H1 (cell line): ENCODE measurements at regions not wholly inside any gene's neighbourhood (a gene's known extent, or its start where the extent isn't known, plus 50 kb on each side); places are given as distances from the start of the nearest gene placed in this dataset.

Source experiments
- CTCF ChIA-PET: fragments of 300-600 bp; sonication (Branson Sonifier 250); formaldehyde crosslinking; loops from one replicate; lab custom pipeline; 2021; ENCODE audit not compliant: partially characterized antibody; lab: Charles Lee
- POLR2A ChIA-PET: fragments of 300-600 bp; sonication (Branson Sonifier 250); formaldehyde crosslinking; loops from one replicate; lab custom pipeline; 2021; ENCODE audit warnings: inconsistent platforms; ENCODE audit not compliant: partially characterized antibody; lab: Charles Lee
- DNase-seq, 2 experiments: peaks; one replicate each; pipeline versions ENCODE4 v3.0.0 to v3.0.0-alpha.2; 2010 to 2022; ENCODE audit warnings: low spot score in 2 of 2, low read depth in 1 of 2, mixed read lengths in 1 of 2
- FAIRE-seq: peaks from 2 replicates; lab custom pipeline; 2011; peaks lifted over from hg19 to GRCh38; lab: Jason Lieb, UNC
- H2AFZ ChIP-seq: 2 replicates; pipeline ENCODE4 v1.8.1; 2012; ENCODE audit warnings: low read length, inconsistent platforms
- H2AK5ac ChIP-seq: 2 replicates; pipeline ENCODE4 v1.6.1; 2013; ENCODE audit warnings: low read depth, low read length
- H2BK120ac ChIP-seq: replicated peaks from 2 replicates; pipeline ENCODE3; 2013; ENCODE audit warnings: low read depth, low read length, inconsistent platforms
- H2BK12ac ChIP-seq: 2 replicates; pipeline ENCODE4 v1.6.1; 2013; ENCODE audit warnings: low read depth, low read length
- H2BK15ac ChIP-seq: 2 replicates; pipeline ENCODE4 v1.6.1; 2013; ENCODE audit warnings: low read length
- H2BK20ac ChIP-seq: 2 replicates; pipeline ENCODE4 v1.6.1; 2013; ENCODE audit warnings: low read length
- H2BK5ac ChIP-seq: 2 replicates; pipeline ENCODE4 v1.6.1; 2013; ENCODE audit warnings: low read depth, low read length
- H3K14ac ChIP-seq: 2 replicates; pipeline ENCODE4 v1.6.1; 2013; ENCODE audit warnings: inconsistent platforms; ENCODE audit not compliant: insufficient read length
- H3K18ac ChIP-seq: 2 replicates; pipeline ENCODE4 v1.6.1; 2013; ENCODE audit warnings: low read length; ENCODE audit errors: extremely low read depth
- H3K23ac ChIP-seq: 2 replicates; pipeline ENCODE4 v1.6.1; 2013; ENCODE audit warnings: inconsistent platforms; ENCODE audit not compliant: insufficient read length
- H3K23me2 ChIP-seq: 2 replicates; pipeline ENCODE4 v1.6.1; 2013; ENCODE audit warnings: low read depth, low read length
- H3K27ac ChIP-seq: 2 replicates; pipeline ENCODE4 v1.6.1; 2011; ENCODE audit warnings: low read depth, low read length, inconsistent platforms
- H3K27me3 ChIP-seq, 4 experiments: replicated peaks in 1 of 4; 1 replicate in 1 of 4; 2 replicates in 3 of 4; pipeline versions ENCODE4 v1.6.1 to v1.8.1; 2011 to 2013; ENCODE audit warnings: low read length in 3 of 4, mild to moderate bottlenecking in 3 of 4, inconsistent platforms in 2 of 4, mixed read lengths in 2 of 4, moderate library complexity in 1 of 4; ENCODE audit not compliant: control insufficient read depth in 3 of 4, insufficient read depth in 3 of 4; ENCODE audit errors: extremely low read depth in 1 of 4
- H3K36me3 ChIP-seq, 4 experiments: 2 replicates each; pipeline versions ENCODE4 v1.6.1 to v1.8.1; 2011 to 2013; ENCODE audit warnings: mild to moderate bottlenecking in 4 of 4, low read length in 3 of 4, moderate library complexity in 2 of 4, control low read depth in 1 of 4, inconsistent platforms in 1 of 4; ENCODE audit not compliant: insufficient read depth in 4 of 4, control insufficient read depth in 2 of 4
- H3K4ac ChIP-seq: replicated peaks from 2 replicates; pipeline ENCODE3; 2013; ENCODE audit warnings: low read length, low read depth, mixed read lengths, inconsistent platforms; ENCODE audit not compliant: insufficient read length
- H3K4me1 ChIP-seq, 4 experiments: replicated peaks in 1 of 4; 1 replicate in 1 of 4; 2 replicates in 3 of 4; pipeline versions ENCODE4 v1.6.1 to v1.8.1; 2011 to 2013; ENCODE audit warnings: low read length in 3 of 4, inconsistent platforms in 2 of 4, mixed read lengths in 1 of 4; ENCODE audit not compliant: insufficient read depth in 4 of 4, control insufficient read depth in 3 of 4
- H3K4me2 ChIP-seq, 2 experiments: 2 replicates each; pipeline versions ENCODE4 v1.6.1 to v1.8.1; 2011 to 2013; ENCODE audit warnings: low read depth in 2 of 2, low read length in 2 of 2, control low read depth in 1 of 2, inconsistent platforms in 1 of 2, mild to moderate bottlenecking in 1 of 2; ENCODE audit not compliant: insufficient read depth in 1 of 2
- H3K4me3 ChIP-seq, 4 experiments: fragments of 200-600, 300-600 bp in 1 of 4; sonication (generic), shearing (Covaris generic), sonication (Bioruptor Twin) in 1 of 4; 2 replicates each; pipeline versions ENCODE4 v1.5.1 to v1.8.1; 2011 to 2016; ENCODE audit warnings: low read length in 4 of 4, low read depth in 3 of 4, control low read depth in 2 of 4, inconsistent platforms in 2 of 4, mild to moderate bottlenecking in 2 of 4, mixed read lengths in 1 of 4, moderate library complexity in 1 of 4; ENCODE audit not compliant: insufficient read depth in 2 of 4; ENCODE audit errors: extremely low read depth in 1 of 4
- H3K56ac ChIP-seq: replicated peaks from 2 replicates; pipeline ENCODE3; 2013; ENCODE audit warnings: low read depth, mild to moderate bottlenecking, mixed read lengths, low read length, inconsistent platforms; ENCODE audit not compliant: insufficient read length
- H3K79me1 ChIP-seq: 2 replicates; pipeline ENCODE4 v1.6.1; 2013; ENCODE audit warnings: low read depth, low read length, control low read depth
- H3K79me2 ChIP-seq, 2 experiments: 2 replicates each; pipeline versions ENCODE4 v1.6.1 to v1.8.1; 2012 to 2013; ENCODE audit warnings: low read length in 2 of 2, mild to moderate bottlenecking in 2 of 2, inconsistent platforms in 1 of 2; ENCODE audit not compliant: insufficient read depth in 2 of 2, control insufficient read depth in 1 of 2
- H3K9ac ChIP-seq, 4 experiments: replicated peaks in 1 of 4; 1 replicate in 1 of 4; 2 replicates in 3 of 4; pipeline versions ENCODE4 v1.6.1 to v1.8.1; 2011 to 2013; ENCODE audit warnings: low read depth in 3 of 4, low read length in 3 of 4, control low read depth in 2 of 4, mild to moderate bottlenecking in 2 of 4, moderate library complexity in 2 of 4, inconsistent platforms in 1 of 4; ENCODE audit errors: extremely low read depth in 1 of 4
- H3K9me3 ChIP-seq, 2 experiments: 2 replicates each; pipeline versions ENCODE4 v1.6.1 to v1.8.1; 2012 to 2013; ENCODE audit warnings: mild to moderate bottlenecking in 2 of 2, moderate library complexity in 2 of 2, control low read depth in 1 of 2, inconsistent platforms in 1 of 2, low read depth in 1 of 2, low read length in 1 of 2, mixed read lengths in 1 of 2; ENCODE audit not compliant: insufficient read depth in 2 of 2
- H4K20me1 ChIP-seq, 2 experiments: replicated peaks in 1 of 2; 2 replicates each; pipeline versions ENCODE3 to v1.8.1; 2011 to 2013; ENCODE audit warnings: inconsistent platforms in 2 of 2, low read length in 2 of 2, mild to moderate bottlenecking in 1 of 2; ENCODE audit not compliant: insufficient read depth in 2 of 2, control insufficient read depth in 1 of 2
- H4K5ac ChIP-seq: 2 replicates; pipeline ENCODE4 v1.6.1; 2013; ENCODE audit warnings: low read length, low read depth, mixed read lengths, inconsistent platforms; ENCODE audit not compliant: insufficient read length
- H4K8ac ChIP-seq: 2 replicates; pipeline ENCODE4 v1.8.0; 2013; ENCODE audit warnings: mild to moderate bottlenecking, moderate library complexity, low read length, inconsistent platforms; ENCODE audit not compliant: insufficient read depth; ENCODE audit errors: extremely low read depth
- H4K91ac ChIP-seq: replicated peaks from 2 replicates; pipeline ENCODE3; 2013; ENCODE audit warnings: low read length, mixed read lengths, inconsistent platforms; ENCODE audit not compliant: insufficient read length
- CBX8 ChIP-seq: fragments of 300-800, 300-1000 bp; sonication (generic); IDR thresholded peaks from 2 replicates; pipeline ENCODE4 v1.7.1; 2016; ENCODE audit warnings: low read depth, low read length, borderline replicate concordance
- HDAC6 ChIP-seq: IDR thresholded peaks from one replicate; pipeline ENCODE4 v1.7.1; 2012; ENCODE audit warnings: low read depth, mild to moderate bottlenecking, inconsistent platforms, low read length, moderate library complexity
- JUN ChIP-seq: IDR thresholded peaks from 2 replicates; pipeline ENCODE4 v1.6.1; 2011; ENCODE audit warnings: low read depth, mild to moderate bottlenecking, improper control_type of control experiment, low read length
- JUND ChIP-seq: IDR thresholded peaks from 2 replicates; pipeline ENCODE4 v1.6.1; 2011; ENCODE audit warnings: mild to moderate bottlenecking, improper control_type of control experiment, low read length
- KDM1A ChIP-seq: fragments of 200-600, 300-600 bp; sonication (generic); IDR thresholded peaks from 2 replicates; pipeline ENCODE4 v1.7.1; 2016; ENCODE audit warnings: mild to moderate bottlenecking, low read length, borderline replicate concordance
- KDM5A ChIP-seq: fragments of 200-600 bp; IDR thresholded peaks from 2 replicates; pipeline ENCODE4 v1.7.1; 2012; ENCODE audit warnings: mild to moderate bottlenecking, low read length, inconsistent platforms, mixed read lengths
- PHF8 ChIP-seq: fragments of 200-600 bp; sonication (generic); conservative IDR thresholded peaks from 2 replicates; pipeline ENCODE4 v1.7.1; 2012; ENCODE audit warnings: low read depth, mild to moderate bottlenecking, inconsistent platforms, low read length, moderate library complexity
- POLR2A ChIP-seq, 2 experiments: IDR thresholded peaks; 1 replicate in 1 of 2; 2 replicates in 1 of 2; pipeline ENCODE4 v1.6.1; 2011; ENCODE audit warnings: low read depth in 2 of 2, low read length in 2 of 2, mild to moderate bottlenecking in 2 of 2; ENCODE audit errors: control extremely low read depth in 1 of 2
- SIN3A ChIP-seq, 2 experiments: IDR thresholded peaks in 1 of 2; conservative IDR thresholded peaks in 1 of 2; 2 replicates each; pipeline ENCODE4 v1.6.1; 2011 to 2012; ENCODE audit warnings: low read length in 2 of 2, improper control_type of control experiment in 1 of 2, low read depth in 1 of 2, mild to moderate bottlenecking in 1 of 2
- SP4 ChIP-seq: IDR thresholded peaks from 2 replicates; pipeline ENCODE4 v1.6.1; 2012; ENCODE audit warnings: low read length, inconsistent platforms
- SRF ChIP-seq: IDR thresholded peaks from 2 replicates; pipeline ENCODE4 v1.6.1; 2011; ENCODE audit warnings: mild to moderate bottlenecking, low read depth, low read length, moderate library complexity
- WGBS, 2 experiments: shearing (Covaris generic) in 1 of 2; methylation state at CpG; one replicate each; pipeline versions ENCODE4 v1.1.6 to v1.1.7; 2013 to 2015; ENCODE audit warnings: low lambda C conversion rate in 2 of 2, mixed read lengths in 2 of 2, inconsistent platforms in 1 of 2, low coverage in 1 of 2, missing lambda C conversion rate in 1 of 2; ENCODE audit not compliant: insufficient replicate concordance in 2 of 2, insufficient coverage in 1 of 2, insufficient read length in 1 of 2; ENCODE audit errors: extremely low coverage in 1 of 2, missing lambda C conversion rate in 1 of 2; 5-methylcytosine and 5-hydroxymethylcytosine counted together
- TF ChIP-seq, protein P1 (sequence below), 3 experiments: IDR thresholded peaks; 1 replicate in 2 of 3; 2 replicates in 1 of 3; pipeline versions ENCODE4 v1.5.1 to v1.6.1; 2011; ENCODE audit warnings: low read length in 3 of 3, mild to moderate bottlenecking in 3 of 3, inconsistent platforms in 2 of 3, low read depth in 1 of 3, moderate library complexity in 1 of 3; ENCODE audit not compliant: insufficient read depth in 1 of 3; ENCODE audit errors: control extremely low read depth in 1 of 3

GRCh38 chr5:92613546-92613945 lies 967.5 kb downstream of the NR2F1-AS1 start:
- Histone ChIP-seq H3K4ac (no peak overlapping the region), H3K4me2 (no peak overlapping the region), H3K14ac (no peak overlapping the region), H3K79me2 (no peaks in the 10 kb centered on the region), H4K20me1 (no peaks in the 10 kb centered on the region), H4K5ac (no peak overlapping the region), H2BK15ac (no peak overlapping the region), H2AFZ (0 out of 2 replicates have a peak overlapping the region, but pooled peaks have one; percentile 12), H3K23ac (no peak overlapping the region), H2BK12ac (no peak overlapping the region), H3K27me3 (no peaks in the 10 kb centered on the region), H3K9ac (no peak overlapping the region), H4K8ac (no peak overlapping the region), H3K56ac (no peak overlapping the region)
- ChIA-PET CTCF (no interaction called here), POLR2A (no interaction called here)
- no peak for DNase-seq
- TF ChIP-seq JUN: no peak
- TF ChIP-seq HDAC6: no peak
- TF ChIP-seq KDM1A: no peak
- TF ChIP-seq, protein P1, sequence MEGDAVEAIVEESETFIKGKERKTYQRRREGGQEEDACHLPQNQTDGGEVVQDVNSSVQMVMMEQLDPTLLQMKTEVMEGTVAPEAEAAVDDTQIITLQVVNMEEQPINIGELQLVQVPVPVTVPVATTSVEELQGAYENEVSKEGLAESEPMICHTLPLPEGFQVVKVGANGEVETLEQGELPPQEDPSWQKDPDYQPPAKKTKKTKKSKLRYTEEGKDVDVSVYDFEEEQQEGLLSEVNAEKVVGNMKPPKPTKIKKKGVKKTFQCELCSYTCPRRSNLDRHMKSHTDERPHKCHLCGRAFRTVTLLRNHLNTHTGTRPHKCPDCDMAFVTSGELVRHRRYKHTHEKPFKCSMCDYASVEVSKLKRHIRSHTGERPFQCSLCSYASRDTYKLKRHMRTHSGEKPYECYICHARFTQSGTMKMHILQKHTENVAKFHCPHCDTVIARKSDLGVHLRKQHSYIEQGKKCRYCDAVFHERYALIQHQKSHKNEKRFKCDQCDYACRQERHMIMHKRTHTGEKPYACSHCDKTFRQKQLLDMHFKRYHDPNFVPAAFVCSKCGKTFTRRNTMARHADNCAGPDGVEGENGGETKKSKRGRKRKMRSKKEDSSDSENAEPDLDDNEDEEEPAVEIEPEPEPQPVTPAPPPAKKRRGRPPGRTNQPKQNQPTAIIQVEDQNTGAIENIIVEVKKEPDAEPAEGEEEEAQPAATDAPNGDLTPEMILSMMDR (IDR thresholded peaks at IDR 0.05; ENCODE audit: control extremely low read depth in 1 of 3, insufficient read depth in 1 of 3, low read depth in 1 of 3, low read length in 3 of 3): no peak
- no peak for TF ChIP-seq JUND
- TF ChIP-seq PHF8: no peak
- TF ChIP-seq KDM5A: no peak
- TF ChIP-seq SIN3A (conservative IDR thresholded peaks at IDR 0.05 in 1 of 2, IDR thresholded peaks at IDR 0.05 in 1 of 2; ENCODE audit: low read depth in 1 of 2, low read length in 2 of 2): no peak
- no peak for TF ChIP-seq POLR2A (IDR thresholded peaks at IDR 0.05; ENCODE audit: control extremely low read depth in 1 of 2, low read depth in 2 of 2, low read length in 2 of 2)
- no peak for TF ChIP-seq SP4
- no peak for TF ChIP-seq SRF
- no peak for TF ChIP-seq CBX8
- TF ChIP-seq, all 59 proteins: peak for 0
- Histone ChIP-seq H3K79me1 (no peaks in the 10 kb centered on the region), H4K91ac (no peak overlapping the region), H2AK5ac (no peak overlapping the region), H3K23me2 (no peaks in the 10 kb centered on the region), H2BK20ac (no peak overlapping the region), H3K27ac (no peak overlapping the region), H3K36me3 (no peaks in the 10 kb centered on the region), H2BK120ac (no peak overlapping the region), H3K9me3 (0 out of 4 replicates have a peak, but pooled peaks cover 0 to 2% of the 10 kb centered on the region in 2 experiments), H3K4me1 (no peaks in the 10 kb centered on the region), H2BK5ac (no peak overlapping the region), H3K4me3 (no peak overlapping the region), H3K18ac (no peak overlapping the region)
- 94% methylated on average over 4 of the region's 4 CpGs; no CpG with 5 or more reads in 1 of the 2 experiments for WGBS, 2 experiments
- FAIRE-seq: no peak
